ENCODE measurements at regions not wholly inside any gene's neighbourhood (a gene's known extent, or its start where the extent isn't known, plus 50 kb on each side); places are given as distances from the start of the nearest gene placed in this dataset.

DNA sequence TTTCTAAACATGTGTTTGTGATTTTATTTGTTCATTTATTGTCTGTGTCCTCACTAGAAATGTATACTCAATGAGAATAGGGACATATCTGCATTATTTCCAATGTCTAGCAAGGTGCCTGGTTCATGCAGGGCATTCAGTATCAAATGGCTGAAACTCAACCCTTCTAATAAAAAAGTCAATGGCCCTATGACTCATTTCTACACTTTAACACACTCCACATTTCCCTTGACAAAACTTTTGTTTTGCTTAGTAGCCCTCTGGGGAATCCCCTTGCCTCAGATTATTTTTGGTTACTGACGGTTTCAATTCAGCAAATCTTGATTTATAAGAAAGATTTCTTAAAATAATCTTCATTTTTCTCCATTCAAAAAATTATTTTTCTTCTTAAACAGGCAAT lies 206.0 kb upstream of the DMRTA1 start:
- Histone ChIP-seq H2BK120ac (ENCODE audit: low read depth, low read length, poor library complexity, severe bottlenecking) (no peak overlapping the region), H3K27ac (ENCODE audit: insufficient read length, low read depth, low read length) (no peak overlapping the region), H3K4ac (ENCODE audit: low read depth, low read length) (no peak overlapping the region), H3T11ph (ENCODE audit: low read length) (no peak overlapping the region), H3K9me3 (ENCODE audit: control insufficient read depth, low read depth, low read length) (no peaks in the 10 kb centered on the region), H4K20me1 (ENCODE audit: control insufficient read depth, insufficient read depth, insufficient read length) (no peaks in the 10 kb centered on the region), H2BK20ac (ENCODE audit: low read depth, low read length, poor library complexity, severe bottlenecking) (no peak overlapping the region), H3K56ac (ENCODE audit: insufficient read length, low read depth, low read length) (no peak overlapping the region), H2AK5ac (ENCODE audit: insufficient read length, low read length) (no peak overlapping the region), H3K79me2 (ENCODE audit: insufficient read depth, low read length) (no peaks in the 10 kb centered on the region), H3K23me2 (ENCODE audit: insufficient read length, low read depth, low read length, poor library complexity, severe bottlenecking) (no peaks in the 10 kb centered on the region), H3K23ac (ENCODE audit: insufficient read length, low read depth, low read length) (no peak overlapping the region), H3K4me2 (ENCODE audit: insufficient read depth, insufficient read length, low read length) (no peak overlapping the region), H2BK5ac (ENCODE audit: insufficient read length, low read length) (no peak overlapping the region), H3K79me1 (ENCODE audit: insufficient read depth, low read depth, low read length, poor library complexity, severe bottlenecking) (no peaks in the 10 kb centered on the region), H3K27me3 (ENCODE audit: insufficient read depth, low read length) (no peaks in the 10 kb centered on the region), H2AFZ (ENCODE audit: low read length) (no peak overlapping the region), H3K9ac (ENCODE audit: extremely low read depth, insufficient read length, low read length) (no peak overlapping the region), H3K18ac (ENCODE audit: insufficient read length, low read depth, low read length) (no peak overlapping the region), H2BK15ac (ENCODE audit: low read depth, low read length) (no peak overlapping the region), H3K4me1 (ENCODE audit: insufficient read depth, low read length) (no peaks in the 10 kb centered on the region), H4K91ac (ENCODE audit: insufficient read length, low read depth, low read length) (no peak overlapping the region), H4K8ac (replicated peaks; ENCODE audit: insufficient read length, low read depth, low read length) (no peak overlapping the region), H4K5ac (ENCODE audit: insufficient read length, low read depth, low read length) (no peak overlapping the region), H2BK12ac (ENCODE audit: insufficient read length, low read depth, low read length) (no peak overlapping the region), H3K14ac (ENCODE audit: insufficient read depth, low read length) (no peak overlapping the region)
- DNase-seq: no peak
- no peaks in the 10 kb centered on the region for H3K36me3 Mint-ChIP-seq (ENCODE audit: insufficient read depth in 1 of 3, low read depth in 3 of 3)
- no peaks in the 10 kb centered on the region for H3K9me3 Mint-ChIP-seq
- WGBS (ENCODE audit: extremely low coverage, insufficient read length, low lambda C conversion rate): no CpG with 5 or more reads among the region's 1 CpG
- no peak overlapping the region for H3K27ac Mint-ChIP-seq
- no peaks in the 10 kb centered on the region; the same call in 1 of the 2 replicates for H3K27me3 Mint-ChIP-seq (ENCODE audit: low read depth)
- TF ChIP-seq, protein P1, sequence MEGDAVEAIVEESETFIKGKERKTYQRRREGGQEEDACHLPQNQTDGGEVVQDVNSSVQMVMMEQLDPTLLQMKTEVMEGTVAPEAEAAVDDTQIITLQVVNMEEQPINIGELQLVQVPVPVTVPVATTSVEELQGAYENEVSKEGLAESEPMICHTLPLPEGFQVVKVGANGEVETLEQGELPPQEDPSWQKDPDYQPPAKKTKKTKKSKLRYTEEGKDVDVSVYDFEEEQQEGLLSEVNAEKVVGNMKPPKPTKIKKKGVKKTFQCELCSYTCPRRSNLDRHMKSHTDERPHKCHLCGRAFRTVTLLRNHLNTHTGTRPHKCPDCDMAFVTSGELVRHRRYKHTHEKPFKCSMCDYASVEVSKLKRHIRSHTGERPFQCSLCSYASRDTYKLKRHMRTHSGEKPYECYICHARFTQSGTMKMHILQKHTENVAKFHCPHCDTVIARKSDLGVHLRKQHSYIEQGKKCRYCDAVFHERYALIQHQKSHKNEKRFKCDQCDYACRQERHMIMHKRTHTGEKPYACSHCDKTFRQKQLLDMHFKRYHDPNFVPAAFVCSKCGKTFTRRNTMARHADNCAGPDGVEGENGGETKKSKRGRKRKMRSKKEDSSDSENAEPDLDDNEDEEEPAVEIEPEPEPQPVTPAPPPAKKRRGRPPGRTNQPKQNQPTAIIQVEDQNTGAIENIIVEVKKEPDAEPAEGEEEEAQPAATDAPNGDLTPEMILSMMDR (conservative IDR thresholded peaks at IDR 0.05): no peak
- no peak overlapping the region for H3K4me3 Mint-ChIP-seq
- peaks cover 12 to 15% of the 10 kb centered on the region in 2 experiments for H3K4me1 Mint-ChIP-seq

All from H9 (cell line).